C4-2B (cell line): ENCODE measurements at regions not wholly inside any gene's neighbourhood (a gene's known extent, or its start where the extent isn't known, plus 50 kb on each side); places are given as distances from the start of the nearest gene placed in this dataset.

ENCODE experiments used
- H3K27ac ChIP-seq: fragments of 450-650 bp; 2 replicates; pipeline ENCODE4 v1.5.1; 2017
- ZFX ChIP-seq: fragments of 450-650 bp; IDR thresholded peaks from 2 replicates; pipeline ENCODE4 v1.6.1; 2017
- TF ChIP-seq, protein P1 (sequence below): fragments of 450-650 bp; conservative IDR thresholded peaks from 2 replicates; pipeline ENCODE4 v1.5.1; 2017; ENCODE audit warnings: mild to moderate bottlenecking

DNA sequence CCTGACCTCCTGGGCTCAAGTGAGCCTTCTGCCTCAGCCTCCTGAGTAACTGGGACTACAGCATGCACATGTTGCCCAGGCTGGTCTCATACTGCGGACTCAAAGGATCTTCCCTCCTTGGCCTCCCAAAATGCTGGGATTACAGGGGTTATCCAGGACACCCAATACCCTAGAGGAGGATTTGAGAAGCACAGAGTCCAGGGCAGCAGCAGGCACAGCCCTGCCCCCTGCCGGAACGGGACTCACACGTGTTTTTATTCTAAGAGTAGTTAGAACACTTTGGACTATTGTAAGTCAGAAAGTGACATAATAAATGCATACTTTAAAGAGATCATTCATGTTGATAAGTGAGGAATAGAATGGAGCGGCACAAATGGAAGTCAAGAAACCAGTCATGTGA, 80.2 kb downstream of the C6orf118 start:
- TF ChIP-seq, protein P1, sequence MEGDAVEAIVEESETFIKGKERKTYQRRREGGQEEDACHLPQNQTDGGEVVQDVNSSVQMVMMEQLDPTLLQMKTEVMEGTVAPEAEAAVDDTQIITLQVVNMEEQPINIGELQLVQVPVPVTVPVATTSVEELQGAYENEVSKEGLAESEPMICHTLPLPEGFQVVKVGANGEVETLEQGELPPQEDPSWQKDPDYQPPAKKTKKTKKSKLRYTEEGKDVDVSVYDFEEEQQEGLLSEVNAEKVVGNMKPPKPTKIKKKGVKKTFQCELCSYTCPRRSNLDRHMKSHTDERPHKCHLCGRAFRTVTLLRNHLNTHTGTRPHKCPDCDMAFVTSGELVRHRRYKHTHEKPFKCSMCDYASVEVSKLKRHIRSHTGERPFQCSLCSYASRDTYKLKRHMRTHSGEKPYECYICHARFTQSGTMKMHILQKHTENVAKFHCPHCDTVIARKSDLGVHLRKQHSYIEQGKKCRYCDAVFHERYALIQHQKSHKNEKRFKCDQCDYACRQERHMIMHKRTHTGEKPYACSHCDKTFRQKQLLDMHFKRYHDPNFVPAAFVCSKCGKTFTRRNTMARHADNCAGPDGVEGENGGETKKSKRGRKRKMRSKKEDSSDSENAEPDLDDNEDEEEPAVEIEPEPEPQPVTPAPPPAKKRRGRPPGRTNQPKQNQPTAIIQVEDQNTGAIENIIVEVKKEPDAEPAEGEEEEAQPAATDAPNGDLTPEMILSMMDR = no peak
- TF ChIP-seq ZFX = no peak
- no peak overlapping the region for H3K27ac ChIP-seq

DNA sequence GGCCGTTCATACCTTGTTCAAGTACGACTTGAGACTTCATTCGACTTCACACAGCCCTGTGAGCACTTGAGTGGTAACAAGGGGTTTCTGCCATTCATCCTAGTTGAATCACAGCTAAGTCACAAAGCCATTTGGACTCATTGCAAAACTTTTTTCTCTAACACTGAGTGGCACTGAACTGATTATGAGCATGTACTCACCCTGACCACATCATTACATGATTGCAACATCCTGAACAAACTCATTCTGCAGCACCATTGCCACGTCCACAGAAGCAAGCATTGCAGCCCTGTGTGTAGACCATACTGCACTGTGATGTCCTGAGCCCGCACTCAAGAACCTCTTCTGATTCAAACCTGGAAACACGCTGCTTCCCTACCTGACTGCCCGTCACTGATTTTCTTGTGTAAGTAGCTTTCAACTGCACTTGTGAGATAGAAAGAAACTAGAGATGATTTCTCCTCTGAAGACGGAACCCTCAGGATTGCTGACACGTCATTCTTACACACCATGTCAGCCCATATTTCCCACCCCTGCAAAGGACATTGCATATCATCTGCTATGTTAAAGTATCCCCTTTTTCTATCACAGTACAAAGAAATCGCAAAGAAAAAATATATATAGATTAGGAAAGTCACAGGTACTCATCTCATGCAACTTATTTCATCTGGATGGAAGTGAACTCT, 81.6 kb downstream of the C6orf118 start:
- TF ChIP-seq ZFX = no peak
- TF ChIP-seq, protein P1 = no peak
- H3K27ac ChIP-seq = no peak overlapping the region

DNA sequence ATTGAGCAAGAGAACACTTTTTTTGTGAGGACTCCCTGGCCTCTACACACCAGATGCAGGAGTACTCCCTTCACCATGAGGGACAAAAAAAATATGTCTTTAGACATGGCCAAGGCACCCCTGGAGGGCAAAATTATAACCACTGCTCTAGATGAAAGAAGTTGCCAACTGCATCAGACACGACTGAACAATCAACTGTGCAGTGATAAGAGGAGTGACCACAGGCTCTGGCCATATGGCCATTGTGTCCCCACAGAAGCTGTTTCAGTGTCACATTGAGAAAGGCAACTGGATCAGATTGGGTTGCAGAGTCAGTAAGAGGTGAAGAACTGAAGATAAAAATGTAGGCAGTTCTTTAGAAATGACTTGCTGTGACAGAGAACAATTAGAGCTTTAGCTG, 85.7 kb downstream of the C6orf118 start:
- TF ChIP-seq, protein P1 = no peak
- no peak for TF ChIP-seq ZFX

DNA sequence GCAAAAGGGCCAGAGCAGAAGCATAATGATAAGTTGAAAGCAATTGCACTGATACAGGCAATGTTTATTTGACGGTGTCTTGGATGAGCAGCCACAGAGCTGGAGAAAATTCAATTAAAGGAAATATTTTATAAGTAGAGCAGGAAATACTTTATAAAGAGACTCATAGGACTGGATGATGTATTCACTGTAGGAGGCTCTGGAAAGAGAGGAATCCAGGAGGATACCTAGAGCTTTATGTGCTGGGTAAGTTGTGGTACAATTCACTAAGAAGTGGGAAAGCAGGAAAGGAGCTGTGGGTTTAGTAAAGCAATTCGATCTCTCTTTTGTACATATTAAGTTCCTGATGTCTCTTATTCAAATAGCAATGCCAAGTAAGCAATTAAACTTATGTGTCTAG, 86.3 kb downstream of the C6orf118 start:
- no peak overlapping the region for H3K27ac ChIP-seq
- TF ChIP-seq ZFX = no peak
- TF ChIP-seq, protein P1 = no peak

More for the DNA sequence above, 85.7 kb downstream of the C6orf118 start:
- no peak overlapping the region for H3K27ac ChIP-seq

DNA sequence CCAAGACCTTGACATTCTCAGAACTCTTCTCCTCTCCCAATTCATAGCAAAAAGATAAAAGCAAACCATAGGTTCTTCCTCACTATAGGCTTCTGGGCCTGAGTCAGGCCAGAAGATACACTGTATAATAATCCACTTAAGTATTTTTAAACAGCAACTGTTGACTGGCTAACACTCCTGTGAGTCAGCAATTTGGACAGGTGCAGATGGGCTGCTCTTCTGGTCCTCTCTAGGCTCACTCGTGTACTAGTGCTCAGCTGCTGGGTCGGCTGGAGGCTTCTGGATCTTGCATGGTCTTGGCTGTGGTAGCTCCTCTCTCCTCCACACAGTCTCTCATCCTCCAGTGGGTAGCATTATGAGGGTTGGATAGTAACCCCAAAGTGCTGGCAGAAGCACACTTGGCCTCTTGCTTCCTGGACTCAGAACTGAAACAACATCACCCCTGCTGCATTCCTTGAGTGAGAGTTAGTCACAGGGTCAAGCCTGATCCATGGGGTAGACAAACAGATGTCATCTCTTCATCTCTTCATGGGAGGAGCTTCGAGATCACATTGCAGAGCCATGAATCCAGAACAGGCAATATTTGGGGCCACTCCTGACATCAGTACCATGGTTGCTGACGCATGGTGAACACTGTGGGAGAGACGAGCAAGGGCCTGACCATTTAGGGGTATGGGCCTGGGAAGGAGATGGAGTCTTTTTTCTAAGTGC, 86.9 kb downstream of the C6orf118 start:
- no peak overlapping the region for H3K27ac ChIP-seq
- TF ChIP-seq, protein P1 = no peak
- no peak for TF ChIP-seq ZFX

DNA sequence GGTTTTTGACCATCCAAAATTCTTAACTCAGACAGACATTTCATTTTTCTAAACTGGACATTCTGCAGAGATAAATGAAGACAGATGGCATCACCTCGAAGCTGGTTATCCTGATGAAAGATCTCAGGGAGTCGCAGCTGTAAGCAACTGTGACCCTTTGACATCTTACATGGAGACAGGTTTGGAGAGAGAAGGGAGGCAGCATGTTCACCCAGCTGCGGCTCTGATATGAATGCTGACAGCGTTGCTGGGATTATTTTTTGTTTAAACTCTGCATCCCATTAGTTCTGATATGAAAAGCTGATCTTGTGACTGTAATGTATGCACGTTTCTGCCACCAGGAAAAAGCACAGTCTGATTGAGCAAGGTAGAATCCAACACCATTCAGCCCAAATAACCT, 89.4 kb downstream of the C6orf118 start:
- no peak overlapping the region for H3K27ac ChIP-seq
- TF ChIP-seq, protein P1 = no peak
- no peak for TF ChIP-seq ZFX

DNA sequence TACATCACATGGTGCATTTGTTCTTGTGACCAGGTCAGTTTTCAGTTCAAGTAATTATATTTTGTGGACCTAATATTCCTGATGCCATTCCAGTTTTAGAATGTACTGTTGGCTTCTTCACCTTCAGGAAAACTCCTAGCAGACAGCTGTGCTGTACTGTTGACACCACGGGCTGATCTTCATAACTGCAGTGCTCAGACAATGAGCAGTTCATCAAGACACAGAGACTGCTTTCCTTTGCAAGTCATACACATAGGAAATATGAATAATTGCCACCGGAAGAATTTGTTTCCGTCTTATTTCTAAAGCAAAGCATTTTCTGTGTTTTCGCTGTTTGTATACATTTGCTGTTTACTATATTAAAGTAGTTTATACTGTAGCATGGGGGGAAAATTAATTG, 89.8 kb downstream of the C6orf118 start:
- no peak overlapping the region for H3K27ac ChIP-seq
- no peak for TF ChIP-seq ZFX
- TF ChIP-seq, protein P1 = no peak
